ENCODE measurements at regions not wholly inside any gene's neighbourhood (a gene's known extent, or its start where the extent isn't known, plus 50 kb on each side); places are given as distances from the start of the nearest gene placed in this dataset.

DNA sequence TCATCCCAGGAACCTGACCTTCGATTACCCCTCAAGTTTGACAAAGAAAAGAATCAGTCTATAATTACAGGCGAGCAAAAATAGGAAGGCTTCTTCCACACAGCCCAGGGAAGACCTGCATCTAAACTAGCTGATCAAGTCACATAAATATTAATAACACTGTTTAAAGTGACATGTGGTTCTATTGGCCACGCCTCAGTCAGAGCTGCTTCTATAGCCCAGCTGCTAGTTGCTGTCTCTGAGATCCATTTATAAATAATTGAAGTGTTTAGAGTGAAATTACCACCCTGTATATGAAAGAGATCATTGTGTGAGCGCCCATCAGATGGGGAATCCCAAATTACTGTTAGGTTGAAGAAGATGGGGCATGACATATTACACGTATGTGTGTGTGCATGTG lies 426.0 kb downstream of the CDH2 start:
- no TSS peak for BruUV-seq (replicated peaks)
- Histone ChIP-seq H3K9me1 (replicated peaks; ENCODE audit: control insufficient read depth, extremely low read depth, insufficient read depth, low read length) (no peaks in the 10 kb centered on the region), H3K9ac (replicated peaks; ENCODE audit: extremely low read depth, insufficient read depth, low read length) (no peak overlapping the region), H3K27me3 (ENCODE audit: control insufficient read depth in 2 of 2, insufficient read depth in 2 of 2, low read length in 2 of 2) (peaks cover 0 to 4% of the 10 kb centered on the region in 2 experiments), H3K4me1 (ENCODE audit: control insufficient read depth, extremely low read depth, insufficient read depth, low read length) (no peaks in the 10 kb centered on the region), H3K9me3 (replicated peaks; ENCODE audit: control insufficient read depth, insufficient read depth, low read length) (no peaks in the 10 kb centered on the region), H4K20me1 (replicated peaks; ENCODE audit: control insufficient read depth, extremely low read depth, insufficient read depth, low read length) (no peaks in the 10 kb centered on the region), H3K36me3 (ENCODE audit: control insufficient read depth in 2 of 2, extremely low read depth in 1 of 2, insufficient read depth in 2 of 2, low read length in 2 of 2) (no peaks in the 10 kb centered on the region), H3K4me3 (replicated peaks in 1 of 3; ENCODE audit: insufficient read depth in 1 of 3, low read depth in 1 of 3, low read length in 3 of 3) (no peak overlapping the region), H3K4me2 (ENCODE audit: insufficient read depth, low read length) (no peak overlapping the region), H3K27ac (ENCODE audit: insufficient read depth, low read depth, low read length) (no peak overlapping the region), H2AFZ (ENCODE audit: low read depth, low read length) (no peak overlapping the region), H3K79me2 (ENCODE audit: control insufficient read depth, insufficient read depth, low read length) (no peaks in the 10 kb centered on the region)
- intact Hi-C loops (cut with micrococcal nuclease) (loop anchor here (1.0 kb wide), 2 partner anchors 65 to 146 kb away; no protein-coding TSS in a partner anchor), dilution Hi-C loops (cut with MboI; ENCODE audit: extremely low pct_ligation_motif_present, low sequenced_read_pairs) (no loop called here)
- FAIRE-seq (no peak), DNase-seq (ENCODE audit: low read depth, low spot score) (no peak)
- POLR2A ChIA-PET, result no interaction called here
- CTCF ChIA-PET, result interaction anchor here (0.7 to 3.2 kb wide), 16 partner anchors 13 to 1130 kb away, joined by 3 to 148 read pairs (median 6); no protein-coding TSS in a partner anchor
- TF ChIP-seq, protein P1, sequence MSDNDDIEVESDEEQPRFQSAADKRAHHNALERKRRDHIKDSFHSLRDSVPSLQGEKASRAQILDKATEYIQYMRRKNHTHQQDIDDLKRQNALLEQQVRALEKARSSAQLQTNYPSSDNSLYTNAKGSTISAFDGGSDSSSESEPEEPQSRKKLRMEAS (IDR thresholded peaks at IDR 0.05; ENCODE audit: insufficient read depth, insufficient read length), result no peak
- TF ChIP-seq EZH2 (IDR thresholded peaks at IDR 0.05; ENCODE audit: borderline replicate concordance, low read depth, low read length, severe bottlenecking) (no peak), POLR2A (IDR thresholded peaks at IDR 0.05; ENCODE audit: low read depth, low read length) (no peak), MYC (IDR thresholded peaks at IDR 0.05; ENCODE audit: low read depth, low read length) (no peak), GATA2 (IDR thresholded peaks at IDR 0.05; ENCODE audit: insufficient read depth, insufficient read length, low read depth, low read length) (no peak), POLR2AphosphoS5 (IDR thresholded peaks at IDR 0.05; ENCODE audit: insufficient read depth, low read depth, low read length) (no peak)

GRCh38 chr18:27750014-27750413 lies 426.9 kb downstream of the CDH2 start:
- Histone ChIP-seq H3K79me2 (ENCODE audit: control insufficient read depth, insufficient read depth, low read length) (no peaks in the 10 kb centered on the region), H3K4me2 (ENCODE audit: insufficient read depth, low read length) (no peak overlapping the region), H3K36me3 (ENCODE audit: control insufficient read depth in 2 of 2, extremely low read depth in 1 of 2, insufficient read depth in 2 of 2, low read length in 2 of 2) (no peaks in the 10 kb centered on the region), H3K27ac (ENCODE audit: insufficient read depth, low read depth, low read length) (no peak overlapping the region), H4K20me1 (replicated peaks; ENCODE audit: control insufficient read depth, extremely low read depth, insufficient read depth, low read length) (no peaks in the 10 kb centered on the region), H3K9me1 (replicated peaks; ENCODE audit: control insufficient read depth, extremely low read depth, insufficient read depth, low read length) (no peaks in the 10 kb centered on the region), H2AFZ (ENCODE audit: low read depth, low read length) (no peak overlapping the region), H3K9me3 (replicated peaks; ENCODE audit: control insufficient read depth, insufficient read depth, low read length) (no peaks in the 10 kb centered on the region), H3K4me3 (replicated peaks in 1 of 3; ENCODE audit: insufficient read depth in 1 of 3, low read depth in 1 of 3, low read length in 3 of 3) (no peak overlapping the region), H3K27me3 (ENCODE audit: control insufficient read depth in 2 of 2, insufficient read depth in 2 of 2, low read length in 2 of 2) (peaks cover 0 to 4% of the 10 kb centered on the region in 2 experiments), H3K4me1 (ENCODE audit: control insufficient read depth, extremely low read depth, insufficient read depth, low read length) (no peaks in the 10 kb centered on the region), H3K9ac (replicated peaks; ENCODE audit: extremely low read depth, insufficient read depth, low read length) (no peak overlapping the region)
- TF ChIP-seq MYC (IDR thresholded peaks at IDR 0.05; ENCODE audit: low read depth, low read length) (no peak), POLR2A (IDR thresholded peaks at IDR 0.05; ENCODE audit: low read depth, low read length) (no peak), FOS (IDR thresholded peaks at IDR 0.05; ENCODE audit: borderline replicate concordance, insufficient read depth, low read length) (no peak), EZH2 (IDR thresholded peaks at IDR 0.05; ENCODE audit: borderline replicate concordance, low read depth, low read length, severe bottlenecking) (no peak), POLR2AphosphoS5 (IDR thresholded peaks at IDR 0.05; ENCODE audit: insufficient read depth, low read depth, low read length) (no peak), GATA2 (IDR thresholded peaks at IDR 0.05; ENCODE audit: insufficient read depth, insufficient read length, low read depth, low read length) (no peak), JUN (IDR thresholded peaks at IDR 0.05; ENCODE audit: borderline replicate concordance, insufficient read depth, insufficient read length, low read depth) (no peak)
- TF ChIP-seq, protein P1 (IDR thresholded peaks at IDR 0.05; ENCODE audit: insufficient read depth, insufficient read length), result no peak
- TF ChIP-seq, protein P2, sequence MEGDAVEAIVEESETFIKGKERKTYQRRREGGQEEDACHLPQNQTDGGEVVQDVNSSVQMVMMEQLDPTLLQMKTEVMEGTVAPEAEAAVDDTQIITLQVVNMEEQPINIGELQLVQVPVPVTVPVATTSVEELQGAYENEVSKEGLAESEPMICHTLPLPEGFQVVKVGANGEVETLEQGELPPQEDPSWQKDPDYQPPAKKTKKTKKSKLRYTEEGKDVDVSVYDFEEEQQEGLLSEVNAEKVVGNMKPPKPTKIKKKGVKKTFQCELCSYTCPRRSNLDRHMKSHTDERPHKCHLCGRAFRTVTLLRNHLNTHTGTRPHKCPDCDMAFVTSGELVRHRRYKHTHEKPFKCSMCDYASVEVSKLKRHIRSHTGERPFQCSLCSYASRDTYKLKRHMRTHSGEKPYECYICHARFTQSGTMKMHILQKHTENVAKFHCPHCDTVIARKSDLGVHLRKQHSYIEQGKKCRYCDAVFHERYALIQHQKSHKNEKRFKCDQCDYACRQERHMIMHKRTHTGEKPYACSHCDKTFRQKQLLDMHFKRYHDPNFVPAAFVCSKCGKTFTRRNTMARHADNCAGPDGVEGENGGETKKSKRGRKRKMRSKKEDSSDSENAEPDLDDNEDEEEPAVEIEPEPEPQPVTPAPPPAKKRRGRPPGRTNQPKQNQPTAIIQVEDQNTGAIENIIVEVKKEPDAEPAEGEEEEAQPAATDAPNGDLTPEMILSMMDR (IDR thresholded peaks at IDR 0.05; ENCODE audit: extremely low read depth in 1 of 2, insufficient read depth in 1 of 2, low read depth in 1 of 2, low read length in 2 of 2), result peak; percentile 53 to 56
- CTCF ChIA-PET, result interaction anchor here (0.6 to 3.2 kb wide), 42 partner anchors 9 to 1443 kb away, joined by 3 to 148 read pairs (median 4); partner anchors contain the start of gene CDH2
- POLR2A ChIA-PET, result no interaction called here
- intact Hi-C loops (cut with micrococcal nuclease), result loop anchor here (1.0 kb wide), 2 partner anchors 64 to 145 kb away; no protein-coding TSS in a partner anchor
- FAIRE-seq, result peak; percentile 71
- no TSS peak for BruUV-seq (replicated peaks)
- dilution Hi-C loops (cut with MboI; ENCODE audit: extremely low pct_ligation_motif_present, low sequenced_read_pairs), result no loop called here
- peak; percentile 29 for DNase-seq (ENCODE audit: low read depth, low spot score)
